LNCaP clone FGC (cell line): ENCODE measurements at regions not wholly inside any gene's neighbourhood (a gene's known extent, or its start where the extent isn't known, plus 50 kb on each side); places are given as distances from the start of the nearest gene placed in this dataset.
"Not testable (repeated sequence)": the region's sequence is repeated elsewhere in the genome, so short reads cannot be mapped to it uniquely, and the experiment has no call there.

ENCODE experiments used
- DNase-seq: peaks from one replicate; pipeline ENCODE4 v3.0.0-alpha.2; 2011; ENCODE audit warnings: low read depth
- H3K4me3 ChIP-seq: 2 replicates; pipeline ENCODE4 v1.5.1; 2011; ENCODE audit warnings: mild to moderate bottlenecking, low read depth, low read length, control low read depth
- CTCF ChIP-seq: IDR thresholded peaks from 2 replicates; pipeline ENCODE4 v1.5.1; 2012; ENCODE audit warnings: mild to moderate bottlenecking; ENCODE audit not compliant: control insufficient read depth, insufficient read depth; ENCODE audit errors: extremely low read depth

GRCh38 chr12:33047666-33048065, 151.1 kb upstream of the PKP2 start:
- no peak for TF ChIP-seq CTCF
- no peak for DNase-seq
- H3K4me3 ChIP-seq = no peak overlapping the region

GRCh38 chr12:33044447-33044846, 147.9 kb upstream of the PKP2 start:
- H3K4me3 ChIP-seq = no peak overlapping the region
- no peak for TF ChIP-seq CTCF
- no peak for DNase-seq

GRCh38 chr12:33041562-33041961, 145.0 kb upstream of the PKP2 start:
- no peak for TF ChIP-seq CTCF
- no peak for DNase-seq
- H3K4me3 ChIP-seq = no peak overlapping the region

- not testable (repeated sequence) for DNase-seq, H3K4me3 ChIP-seq
These were observed 137.4 kb upstream of the PKP2 start for GRCh38 chr12:33033999-33034398.

GRCh38 chr12:33026791-33027190, 130.2 kb upstream of the PKP2 start:
- no peak for DNase-seq
- TF ChIP-seq CTCF = no peak
- no peak overlapping the region for H3K4me3 ChIP-seq

- not testable (repeated sequence) for H3K4me3 ChIP-seq, DNase-seq
These were observed 126.1 kb upstream of the PKP2 start for GRCh38 chr12:33022724-33023123.

GRCh38 chr12:33017029-33017428, 120.5 kb upstream of the PKP2 start:
- H3K4me3 ChIP-seq, DNase-seq: not testable (repeated sequence)

- DNase-seq = no peak
- no peak for TF ChIP-seq CTCF
- no peak overlapping the region for H3K4me3 ChIP-seq
These were observed 115.6 kb upstream of the PKP2 start for GRCh38 chr12:33012226-33012625.

- no peak for TF ChIP-seq CTCF
- H3K4me3 ChIP-seq = no peak overlapping the region
- DNase-seq = no peak
These were observed 109.5 kb upstream of the PKP2 start for GRCh38 chr12:33006106-33006505.
